ENCODE measurements at regions not wholly inside any gene's neighbourhood (a gene's known extent, or its start where the extent isn't known, plus 50 kb on each side); places are given as distances from the start of the nearest gene placed in this dataset.
"Not testable (repeated sequence)": the region's sequence is repeated elsewhere in the genome, so short reads cannot be mapped to it uniquely, and the experiment has no call there.

- H3K79me2 ChIP-seq (ENCODE audit: control insufficient read depth, low read length): not testable (repeated sequence)
These were observed 110.1 kb downstream of the ARHGAP11B start for GRCh38 chr15:30735884-30736564.

GRCh38 chr15:30742796-30743195 is 116.9 kb downstream of the ARHGAP11B start:
- H4K20me1 ChIP-seq (ENCODE audit: control insufficient read depth, insufficient read depth, low read depth, low read length); H3K79me2 ChIP-seq (ENCODE audit: control insufficient read depth, low read length); H3K27ac ChIP-seq (ENCODE audit: low read depth, low read length); H3K9me3 ChIP-seq (ENCODE audit: control insufficient read depth, insufficient read depth, low read length); H3K4me1 ChIP-seq (ENCODE audit: control insufficient read depth, low read length); H3F3A ChIP-seq (ENCODE audit: control insufficient read depth, insufficient read depth); H3K9me2 ChIP-seq (replicated peaks; ENCODE audit: control insufficient read depth, low read length); H3K4me3 ChIP-seq (ENCODE audit: low read length); H3K27me3 ChIP-seq (ENCODE audit: control insufficient read depth, low read length); H3K4me2 ChIP-seq (ENCODE audit: low read length): not testable (repeated sequence)
- H3K36me3 ChIP-seq (ENCODE audit: control insufficient read depth, low read length): peaks cover 11% of the 10 kb centered on the region; the same call in 1 of the 2 replicates

More at GRCh38 chr15:30735884-30736564, 110.1 kb downstream of the ARHGAP11B start:
- H3K27ac ChIP-seq (ENCODE audit: low read depth, low read length); H4K20me1 ChIP-seq (ENCODE audit: control insufficient read depth, insufficient read depth, low read depth, low read length); H3K4me1 ChIP-seq (ENCODE audit: control insufficient read depth, low read length); H3K9me2 ChIP-seq (replicated peaks; ENCODE audit: control insufficient read depth, low read length); H3K9me3 ChIP-seq (ENCODE audit: control insufficient read depth, insufficient read depth, low read length); H3K4me2 ChIP-seq (ENCODE audit: low read length); H3F3A ChIP-seq (ENCODE audit: control insufficient read depth, insufficient read depth); H3K27me3 ChIP-seq (ENCODE audit: control insufficient read depth, low read length); H3K4me3 ChIP-seq (ENCODE audit: low read length): not testable (repeated sequence)
- H3K36me3 ChIP-seq (ENCODE audit: control insufficient read depth, low read length): peaks cover 28% of the 10 kb centered on the region

GRCh38 chr15:30749048-30749447 is 123.1 kb downstream of the ARHGAP11B start:
- H3K4me1 ChIP-seq (ENCODE audit: control insufficient read depth, low read length); H3F3A ChIP-seq (ENCODE audit: control insufficient read depth, insufficient read depth); H3K79me2 ChIP-seq (ENCODE audit: control insufficient read depth, low read length); H4K20me1 ChIP-seq (ENCODE audit: control insufficient read depth, insufficient read depth, low read depth, low read length); H3K4me2 ChIP-seq (ENCODE audit: low read length); H3K9me2 ChIP-seq (replicated peaks; ENCODE audit: control insufficient read depth, low read length); H3K4me3 ChIP-seq (ENCODE audit: low read length); H3K9me3 ChIP-seq (ENCODE audit: control insufficient read depth, insufficient read depth, low read length); H3K27ac ChIP-seq (ENCODE audit: low read depth, low read length); H3K27me3 ChIP-seq (ENCODE audit: control insufficient read depth, low read length): not testable (repeated sequence)
- peaks cover 11% of the 10 kb centered on the region; the same call in 1 of the 2 replicates for H3K36me3 ChIP-seq (ENCODE audit: control insufficient read depth, low read length)

- H3K4me2 ChIP-seq (ENCODE audit: low read length); H4K20me1 ChIP-seq (ENCODE audit: control insufficient read depth, insufficient read depth, low read depth, low read length); H3K9me2 ChIP-seq (replicated peaks; ENCODE audit: control insufficient read depth, low read length); H3K4me3 ChIP-seq (ENCODE audit: low read length); H3K27ac ChIP-seq (ENCODE audit: low read depth, low read length); H3K4me1 ChIP-seq (ENCODE audit: control insufficient read depth, low read length); H3K79me2 ChIP-seq (ENCODE audit: control insufficient read depth, low read length); H3F3A ChIP-seq (ENCODE audit: control insufficient read depth, insufficient read depth); H3K9me3 ChIP-seq (ENCODE audit: control insufficient read depth, insufficient read depth, low read length); H3K27me3 ChIP-seq (ENCODE audit: control insufficient read depth, low read length): not testable (repeated sequence)
- H3K36me3 ChIP-seq (ENCODE audit: control insufficient read depth, low read length): peaks cover 10% of the 10 kb centered on the region
These were observed 129.2 kb downstream of the ARHGAP11B start for GRCh38 chr15:30755036-30755687.

DNA sequence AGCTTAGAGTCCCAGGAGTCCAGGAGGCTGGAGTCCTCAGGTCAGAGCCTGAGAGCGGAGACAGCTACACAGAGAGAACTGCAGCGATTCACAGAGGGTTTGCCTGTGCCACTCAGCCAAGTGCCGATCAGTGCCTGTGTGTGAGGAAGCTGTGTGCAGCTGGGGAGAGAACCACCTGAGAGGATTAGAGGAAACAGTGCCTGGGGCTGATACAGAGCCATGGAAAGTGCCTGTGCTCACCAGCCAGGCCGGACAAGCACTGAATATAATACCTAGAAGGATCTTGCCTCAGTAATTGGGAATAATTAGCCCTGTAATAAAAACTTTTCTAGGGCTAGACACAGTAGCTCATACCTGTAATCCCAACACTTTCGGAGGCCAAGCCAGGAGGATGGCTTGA is 134.7 kb downstream of the ARHGAP11B start:
- H3K27ac ChIP-seq (ENCODE audit: low read depth, low read length); H3K4me2 ChIP-seq (ENCODE audit: low read length); H3K4me3 ChIP-seq (ENCODE audit: low read length); H4K20me1 ChIP-seq (ENCODE audit: control insufficient read depth, insufficient read depth, low read depth, low read length); H3K9me2 ChIP-seq (replicated peaks; ENCODE audit: control insufficient read depth, low read length); H3F3A ChIP-seq (ENCODE audit: control insufficient read depth, insufficient read depth); H3K4me1 ChIP-seq (ENCODE audit: control insufficient read depth, low read length); H3K27me3 ChIP-seq (ENCODE audit: control insufficient read depth, low read length); H3K9me3 ChIP-seq (ENCODE audit: control insufficient read depth, insufficient read depth, low read length); H3K79me2 ChIP-seq (ENCODE audit: control insufficient read depth, low read length): not testable (repeated sequence)
- H3K36me3 ChIP-seq (ENCODE audit: control insufficient read depth, low read length): peaks cover 10% of the 10 kb centered on the region

- H3K4me1 ChIP-seq (ENCODE audit: control insufficient read depth, low read length); H3K4me2 ChIP-seq (ENCODE audit: low read length); H3K27ac ChIP-seq (ENCODE audit: low read depth, low read length): not testable (repeated sequence)
These were observed 135.4 kb downstream of the ARHGAP11B start for GRCh38 chr15:30761365-30761764.

DNA sequence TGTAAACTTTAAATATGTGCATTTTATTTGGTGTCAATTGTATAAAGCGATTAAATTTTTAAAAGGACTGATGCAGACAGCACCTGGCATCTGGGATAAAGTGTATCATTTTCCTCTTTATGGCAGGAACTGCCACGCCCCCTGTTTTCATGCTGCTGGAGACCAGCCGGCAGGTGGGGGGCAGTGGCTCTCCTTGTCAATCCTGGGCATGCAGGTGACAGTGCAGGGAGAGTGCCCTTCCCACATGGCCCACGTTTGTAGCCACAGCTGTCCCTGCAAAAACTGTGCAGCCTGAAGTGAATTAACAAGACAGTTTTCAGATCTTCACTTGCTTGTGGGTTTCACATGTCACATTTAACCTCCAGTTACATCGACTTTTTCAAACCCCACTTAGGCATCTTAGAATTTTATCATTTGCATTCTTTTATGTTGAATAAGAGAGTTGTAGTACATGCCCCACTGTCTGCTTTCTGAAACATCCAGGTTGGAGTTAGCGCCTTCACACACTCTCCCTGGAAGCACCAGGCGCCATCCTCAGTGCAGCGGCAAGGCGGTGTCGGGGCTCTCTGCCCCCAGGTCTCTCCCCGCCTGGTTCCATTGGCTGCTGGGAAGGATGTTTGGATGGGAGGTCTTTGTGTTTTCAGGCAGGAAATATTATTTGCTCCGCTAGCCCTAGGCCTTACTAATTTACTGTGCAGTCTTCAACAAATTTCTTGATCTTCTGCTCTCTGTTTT is 134.2 kb upstream of the FAN1 start:
- H3K36me3 ChIP-seq (ENCODE audit: control insufficient read depth, low read length); H3K9me3 ChIP-seq (ENCODE audit: control insufficient read depth, insufficient read depth, low read length): not testable (repeated sequence)

More at GRCh38 chr15:30761365-30761764, 135.4 kb downstream of the ARHGAP11B start:
- not testable (repeated sequence) for H3K36me3 ChIP-seq (ENCODE audit: control insufficient read depth, low read length); H3F3A ChIP-seq (ENCODE audit: control insufficient read depth, insufficient read depth); H3K27me3 ChIP-seq (ENCODE audit: control insufficient read depth, low read length); H3K79me2 ChIP-seq (ENCODE audit: control insufficient read depth, low read length); H3K9me2 ChIP-seq (replicated peaks; ENCODE audit: control insufficient read depth, low read length); H3K4me3 ChIP-seq (ENCODE audit: low read length); H4K20me1 ChIP-seq (ENCODE audit: control insufficient read depth, insufficient read depth, low read depth, low read length); H3K9me3 ChIP-seq (ENCODE audit: control insufficient read depth, insufficient read depth, low read length)

More for the DNA sequence above, 134.2 kb upstream of the FAN1 start:
- not testable (repeated sequence) for H3K9me2 ChIP-seq (replicated peaks; ENCODE audit: control insufficient read depth, low read length); H3K27ac ChIP-seq (ENCODE audit: low read depth, low read length); H3F3A ChIP-seq (ENCODE audit: control insufficient read depth, insufficient read depth); H3K79me2 ChIP-seq (ENCODE audit: control insufficient read depth, low read length); H4K20me1 ChIP-seq (ENCODE audit: control insufficient read depth, insufficient read depth, low read depth, low read length); H3K4me2 ChIP-seq (ENCODE audit: low read length); H3K4me3 ChIP-seq (ENCODE audit: low read length); H3K4me1 ChIP-seq (ENCODE audit: control insufficient read depth, low read length); H3K27me3 ChIP-seq (ENCODE audit: control insufficient read depth, low read length)
